Esophagus muscularis mucosa (tissue), 4 donors: ENCODE measurements at regions not wholly inside any gene's neighbourhood (a gene's known extent, or its start where the extent isn't known, plus 50 kb on each side); places are given as distances from the start of the nearest gene placed in this dataset.

Source experiments
- DNase-seq: peaks from one replicate; pipeline ENCODE4 v3.0.0-alpha.2; 2017; ENCODE audit errors: extremely low spot score
- H3K27ac ChIP-seq, 4 donors: fragments of 200-600 bp; sonication (generic); replicated peaks in 1 of 4; 1 replicate in 3 of 4; 2 replicates in 1 of 4; pipeline ENCODE4 v1.5.1; 2016 to 2019; ENCODE audit warnings: mild to moderate bottlenecking in 1 of 4
- H3K27me3 ChIP-seq, 4 donors: fragments of 200-600 bp; sonication (generic); one replicate each; pipeline versions ENCODE4 v1.5.1 to v1.6.0; 2016 to 2019
- H3K36me3 ChIP-seq, 4 donors: fragments of 200-600 bp; sonication (generic); one replicate each; pipeline ENCODE4 v1.5.1; 2016 to 2019
- H3K4me1 ChIP-seq, 4 donors: fragments of 200-600 bp; sonication (generic); one replicate each; pipeline ENCODE4 v1.5.1; 2016 to 2019
- H3K4me3 ChIP-seq, 4 donors: fragments of 200-600 bp; sonication (generic); 1 replicate in 2 of 4; 2 replicates in 2 of 4; pipeline ENCODE4 v1.5.1; 2016 to 2019; ENCODE audit warnings: mild to moderate bottlenecking in 4 of 4, moderate library complexity in 1 of 4
- H3K9me3 ChIP-seq, 4 donors: fragments of 200-600 bp; sonication (generic); 1 replicate in 3 of 4; 2 replicates in 1 of 4; pipeline ENCODE4 v1.5.1; 2016 to 2019
- EP300 ChIP-seq: sonication (generic); formaldehyde crosslinking; IDR thresholded peaks from one replicate; pipeline ENCODE4 v1.6.1; 2017; ENCODE audit warnings: antibody characterized with exemption
- POLR2A ChIP-seq: fragments of 450-650 bp; IDR thresholded peaks from one replicate; pipeline ENCODE4 v1.6.1; 2017; ENCODE audit warnings: antibody characterized with exemption, moderate library complexity, mild to moderate bottlenecking, low read depth
- POLR2AphosphoS5 ChIP-seq, 2 donors: sonication (generic); formaldehyde crosslinking; IDR thresholded peaks; one replicate each; pipeline ENCODE4 v1.6.1; 2017; ENCODE audit warnings: antibody characterized with exemption in 2 of 2
- WGBS: methylation state at CpG from one replicate; pipeline ENCODE4 v1.1.5; 2018; 5-methylcytosine and 5-hydroxymethylcytosine counted together
- intact Hi-C: fragments of 100-400 bp; cut with DNase I; formaldehyde crosslinking; loops from one replicate; pipeline ENCODE4 v1.15.1; 2023
- TF ChIP-seq, protein P1 (sequence below), 3 experiments: fragments of 200-600 bp in 2 of 3; fragments of 450-650 bp in 1 of 3; sonication (generic) in 2 of 3; IDR thresholded peaks; one replicate each; pipeline ENCODE4 v1.5.1; 2017 to 2019; ENCODE audit warnings: antibody characterized with exemption in 3 of 3, mild to moderate bottlenecking in 2 of 3, moderate library complexity in 1 of 3

- no peaks in the 10 kb centered on the region for H3K36me3 ChIP-seq
- 55% methylated on average over 4 of the region's 4 CpGs for WGBS
- no peaks in the 10 kb centered on the region for H3K9me3 ChIP-seq
- H3K4me1 ChIP-seq = peaks cover 0 to 8% (median 0%) of the 10 kb centered on the region in 4 donors
- TF ChIP-seq EP300 (no peak), POLR2AphosphoS5 (IDR thresholded peaks at IDR 0.05) (no peak), POLR2A (no peak)
- TF ChIP-seq, protein P1, sequence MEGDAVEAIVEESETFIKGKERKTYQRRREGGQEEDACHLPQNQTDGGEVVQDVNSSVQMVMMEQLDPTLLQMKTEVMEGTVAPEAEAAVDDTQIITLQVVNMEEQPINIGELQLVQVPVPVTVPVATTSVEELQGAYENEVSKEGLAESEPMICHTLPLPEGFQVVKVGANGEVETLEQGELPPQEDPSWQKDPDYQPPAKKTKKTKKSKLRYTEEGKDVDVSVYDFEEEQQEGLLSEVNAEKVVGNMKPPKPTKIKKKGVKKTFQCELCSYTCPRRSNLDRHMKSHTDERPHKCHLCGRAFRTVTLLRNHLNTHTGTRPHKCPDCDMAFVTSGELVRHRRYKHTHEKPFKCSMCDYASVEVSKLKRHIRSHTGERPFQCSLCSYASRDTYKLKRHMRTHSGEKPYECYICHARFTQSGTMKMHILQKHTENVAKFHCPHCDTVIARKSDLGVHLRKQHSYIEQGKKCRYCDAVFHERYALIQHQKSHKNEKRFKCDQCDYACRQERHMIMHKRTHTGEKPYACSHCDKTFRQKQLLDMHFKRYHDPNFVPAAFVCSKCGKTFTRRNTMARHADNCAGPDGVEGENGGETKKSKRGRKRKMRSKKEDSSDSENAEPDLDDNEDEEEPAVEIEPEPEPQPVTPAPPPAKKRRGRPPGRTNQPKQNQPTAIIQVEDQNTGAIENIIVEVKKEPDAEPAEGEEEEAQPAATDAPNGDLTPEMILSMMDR (IDR thresholded peaks at IDR 0.05) = no peak
- intact Hi-C loops = no loop called here
- no peaks in the 10 kb centered on the region for H3K27me3 ChIP-seq
- no peak for DNase-seq
- H3K4me3 ChIP-seq = no peak overlapping the region
- no peak overlapping the region for H3K27ac ChIP-seq
Measured at GRCh38 chr2:150392614-150393013, 94.9 kb downstream of the RND3 start.

GRCh38 chr2:150391779-150392178, 95.7 kb downstream of the RND3 start:
- no peak for DNase-seq
- H3K4me3 ChIP-seq = no peak overlapping the region
- H3K9me3 ChIP-seq = no peaks in the 10 kb centered on the region
- H3K27ac ChIP-seq = no peak overlapping the region
- intact Hi-C loops = no loop called here
- no peaks in the 10 kb centered on the region for H3K27me3 ChIP-seq
- TF ChIP-seq, protein P1 (IDR thresholded peaks at IDR 0.05) = no peak
- TF ChIP-seq POLR2A (no peak), POLR2AphosphoS5 (IDR thresholded peaks at IDR 0.05) (no peak), EP300 (no peak)
- H3K4me1 ChIP-seq = peaks cover 0 to 8% (median 0%) of the 10 kb centered on the region in 4 donors
- H3K36me3 ChIP-seq = no peaks in the 10 kb centered on the region

DNA sequence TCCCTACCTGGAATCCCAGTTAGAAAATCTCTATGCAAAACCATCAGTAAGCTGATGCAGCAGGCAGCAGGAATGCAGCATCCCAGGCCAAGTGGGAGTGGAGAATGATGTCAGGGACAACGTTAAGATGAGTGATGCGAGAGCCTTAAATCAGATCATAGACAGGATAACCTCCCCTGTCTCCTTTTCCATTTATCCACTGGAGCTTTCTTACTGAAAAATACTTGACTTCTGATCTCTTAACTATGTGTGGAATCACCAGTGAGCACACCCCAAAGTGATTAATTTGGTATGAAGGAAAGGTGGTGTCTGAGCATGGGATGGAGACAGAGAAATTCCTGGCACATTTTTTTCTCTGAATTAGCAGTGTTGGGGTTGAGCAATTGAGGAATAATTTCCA, 98.0 kb downstream of the RND3 start:
- peaks cover 0 to 8% (median 0%) of the 10 kb centered on the region in 4 donors for H3K4me1 ChIP-seq
- peaks cover 0 to 9% (median 7%) of the 10 kb centered on the region in 4 donors for H3K9me3 ChIP-seq
- 80% methylated on average over 2 of the region's 2 CpGs for WGBS
- H3K27ac ChIP-seq = no peak overlapping the region
- TF ChIP-seq, protein P1 (IDR thresholded peaks at IDR 0.05) = no peak
- TF ChIP-seq POLR2A = no peak
- TF ChIP-seq EP300 = no peak
- no peak for TF ChIP-seq POLR2AphosphoS5 (IDR thresholded peaks at IDR 0.05)
- H3K36me3 ChIP-seq = no peaks in the 10 kb centered on the region
- H3K27me3 ChIP-seq = no peaks in the 10 kb centered on the region
- H3K4me3 ChIP-seq = no peak overlapping the region
- intact Hi-C loops = no loop called here
- DNase-seq = no peak

GRCh38 chr2:150388289-150388625, 99.2 kb downstream of the RND3 start:
- H3K27me3 ChIP-seq = no peaks in the 10 kb centered on the region
- intact Hi-C loops = no loop called here
- H3K36me3 ChIP-seq = no peaks in the 10 kb centered on the region
- WGBS = 94% methylated on average over 2 of the region's 2 CpGs
- H3K4me1 ChIP-seq = peaks cover 0 to 8% (median 0%) of the 10 kb centered on the region in 4 donors
- TF ChIP-seq EP300 = no peak
- H3K9me3 ChIP-seq = peaks cover 0 to 9% (median 7%) of the 10 kb centered on the region in 4 donors
- no peak overlapping the region for H3K4me3 ChIP-seq
- DNase-seq = no peak
- no peak overlapping the region for H3K27ac ChIP-seq

DNA sequence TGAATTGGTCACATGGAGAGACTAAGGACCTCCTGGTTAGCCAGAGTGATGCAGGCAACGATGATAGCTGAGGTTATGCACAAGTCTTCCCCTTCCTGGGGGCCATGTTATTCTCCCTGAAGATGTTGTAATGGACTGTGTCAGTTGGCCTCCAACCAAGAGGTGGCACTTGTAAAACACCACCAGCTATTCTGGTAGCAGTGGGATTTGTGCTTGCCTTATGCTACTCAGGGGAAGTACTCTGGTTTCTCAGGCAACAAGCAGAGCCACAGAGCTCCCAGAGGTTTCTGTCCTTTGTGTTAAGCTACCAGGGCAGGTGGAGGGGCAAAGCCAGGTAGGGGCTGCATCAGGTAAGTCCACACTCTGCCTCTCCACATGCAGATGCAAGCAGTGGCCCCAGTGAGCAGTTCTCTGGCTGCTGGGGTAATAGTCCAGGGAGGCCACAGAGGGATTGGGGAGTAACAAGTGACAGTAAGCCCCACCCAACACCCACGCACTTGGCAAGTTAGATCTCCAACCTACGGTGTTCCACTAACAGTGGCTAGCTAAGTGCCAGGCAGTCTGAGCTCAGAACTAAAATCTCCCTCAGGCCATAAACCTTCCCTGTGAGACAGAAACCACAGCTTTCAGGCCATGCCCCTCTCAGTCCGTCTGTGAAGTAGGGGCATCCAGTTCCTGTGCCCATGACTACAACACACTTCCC, 99.7 kb downstream of the RND3 start:
- no peaks in the 10 kb centered on the region for H3K36me3 ChIP-seq
- peaks cover 0 to 9% (median 7%) of the 10 kb centered on the region in 4 donors for H3K9me3 ChIP-seq
- WGBS = 78% methylated on average over 2 of the region's 4 CpGs
- no peaks in the 10 kb centered on the region for H3K27me3 ChIP-seq
- TF ChIP-seq POLR2A (no peak), EP300 (no peak), POLR2AphosphoS5 (IDR thresholded peaks at IDR 0.05) (no peak)
- TF ChIP-seq, protein P1 (IDR thresholded peaks at IDR 0.05) = no peak
- peaks cover 0 to 8% (median 0%) of the 10 kb centered on the region in 4 donors for H3K4me1 ChIP-seq
- no peak for DNase-seq
- no peak overlapping the region for H3K27ac ChIP-seq
- intact Hi-C loops = no loop called here
- no peak overlapping the region for H3K4me3 ChIP-seq
